OCI-LY7 (cell line): ENCODE measurements at regions not wholly inside any gene's neighbourhood (a gene's known extent, or its start where the extent isn't known, plus 50 kb on each side); places are given as distances from the start of the nearest gene placed in this dataset.

Source experiments
- BruUV-seq: library from RNA; stranded (reverse); fragments of 400-500 nt; replicated peaks from 2 replicates; lab custom pipeline; 2021; lab: Mats Ljungman, UMichigan
- CTCF ChIA-PET: fragments of 300-600 bp; sonication (Branson Sonifier 250); formaldehyde crosslinking; loops from one replicate; lab custom pipeline; 2022; ENCODE audit warnings: antibody characterized with exemption; ENCODE audit not compliant: unreplicated experiment; lab: Charles Lee
- POLR2A ChIA-PET: fragments of 300-600 bp; sonication (Branson Sonifier 250); formaldehyde crosslinking; loops from one replicate; lab custom pipeline; 2022; ENCODE audit warnings: antibody characterized with exemption; lab: Charles Lee
- DNase-seq: peaks from one replicate; pipeline ENCODE4 v3.0.0-alpha.2; 2015; ENCODE audit warnings: low spot score
- H2AFZ ChIP-seq: fragments of 200-600 bp; sonication (generic), shearing (Covaris generic); 2 replicates; pipeline ENCODE4 v1.6.1; 2014; ENCODE audit warnings: mild to moderate bottlenecking, antibody characterized with exemption, low read length, moderate library complexity
- H3K27ac ChIP-seq: fragments of 200-600 bp; sonication (generic); 2 replicates; pipeline ENCODE4 v1.5.1; 2014; ENCODE audit warnings: mixed run types, low read depth, mild to moderate bottlenecking, moderate library complexity, low read length, inconsistent platforms; ENCODE audit not compliant: poor library complexity, severe bottlenecking
- H3K36me3 ChIP-seq: fragments of 200-600 bp; sonication (generic); 2 replicates; pipeline ENCODE4 v1.6.1; 2014; ENCODE audit warnings: mild to moderate bottlenecking, antibody characterized with exemption, low read length, moderate library complexity, mixed read lengths; ENCODE audit not compliant: insufficient read depth
- H3K4me1 ChIP-seq: fragments of 200-600 bp; sonication (generic); 2 replicates; pipeline ENCODE4 v1.5.1; 2014; ENCODE audit warnings: mild to moderate bottlenecking, low read length; ENCODE audit not compliant: insufficient read depth, poor library complexity, severe bottlenecking
- H3K4me2 ChIP-seq: fragments of 200-600 bp; sonication (generic); 2 replicates; pipeline ENCODE4 v1.6.1; 2014; ENCODE audit warnings: mild to moderate bottlenecking, low read length
- H3K4me3 ChIP-seq: fragments of 200-600 bp; sonication (generic); 2 replicates; pipeline ENCODE4 v1.5.1; 2014; ENCODE audit warnings: mild to moderate bottlenecking, low read depth, low read length; ENCODE audit not compliant: poor library complexity, severe bottlenecking
- H3K79me2 ChIP-seq: fragments of 200-600 bp; sonication (generic); 2 replicates; pipeline ENCODE4 v1.6.1; 2016; ENCODE audit warnings: low read depth, mild to moderate bottlenecking, low read length, moderate library complexity, mixed read lengths; ENCODE audit not compliant: insufficient read depth
- H3K9me2 ChIP-seq: fragments of 200-600 bp; sonication (generic); 2 replicates; pipeline ENCODE4 v1.6.1; 2016; ENCODE audit warnings: mild to moderate bottlenecking, low read length, mixed read lengths; ENCODE audit not compliant: insufficient read depth
- H3K9me3 ChIP-seq: fragments of 200-600 bp; sonication (generic); 2 replicates; pipeline ENCODE4 v1.6.1; 2014; ENCODE audit warnings: mild to moderate bottlenecking, mixed run types, low read length, mixed read lengths
- H4K20me1 ChIP-seq: fragments of 200-600 bp; sonication (generic); 2 replicates; pipeline ENCODE4 v1.6.1; 2014; ENCODE audit warnings: mild to moderate bottlenecking, antibody characterized with exemption, low read length, moderate library complexity, mixed read lengths; ENCODE audit not compliant: insufficient read depth
- EZH2phosphoT487 ChIP-seq: fragments of 200-600 bp; sonication (generic); IDR thresholded peaks from 2 replicates; pipeline ENCODE4 v1.6.1; 2018; ENCODE audit warnings: low read depth, borderline replicate concordance, mild to moderate bottlenecking, mixed run types, antibody characterized with exemption, low read length, moderate library complexity, mixed read lengths
- intact Hi-C: fragments of 100-400 bp; cut with micrococcal nuclease; formaldehyde crosslinking; loops from one replicate; pipeline ENCODE4 v1.10.0; 2022; ENCODE audit not compliant: unreplicated experiment
- TF ChIP-seq, protein P1 (sequence below): fragments of 200-600 bp; sonication (generic); conservative IDR thresholded peaks from 2 replicates; pipeline ENCODE4 v1.5.1; 2014; ENCODE audit warnings: mild to moderate bottlenecking, antibody characterized with exemption, low read length, moderate library complexity, mixed read lengths

DNA sequence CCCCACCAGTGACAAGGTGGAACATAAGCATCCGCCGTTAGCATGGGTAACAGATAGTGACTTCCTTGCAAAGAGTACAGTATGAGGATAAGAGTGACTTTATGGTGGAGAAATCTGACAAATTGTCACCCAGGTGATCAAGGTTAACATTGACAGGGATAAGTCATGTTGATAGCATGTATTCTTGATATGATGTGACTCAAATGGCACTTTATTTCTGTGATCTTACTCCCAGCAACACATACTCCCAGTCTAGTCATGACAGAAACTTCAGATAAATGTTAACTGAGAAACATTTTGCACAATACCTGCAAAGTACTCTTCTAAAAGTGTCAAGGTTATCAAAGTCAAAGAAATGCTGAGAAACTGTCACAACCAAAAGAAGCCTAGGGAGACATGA lies 588.6 kb upstream of the KIF2B start:
- intact Hi-C loops, result no loop called here
- no peak overlapping the region for H3K27ac ChIP-seq
- H3K9me3 ChIP-seq, result no peaks in the 10 kb centered on the region
- H3K36me3 ChIP-seq, result no peaks in the 10 kb centered on the region
- no peak overlapping the region for H2AFZ ChIP-seq
- no peaks in the 10 kb centered on the region for H3K4me1 ChIP-seq
- ChIA-PET CTCF (no interaction called here), POLR2A (interaction anchor here (1.2 kb wide), 1 partner anchor 11 kb away, joined by 4 read pairs; no protein-coding TSS in a partner anchor)
- H3K79me2 ChIP-seq, result no peaks in the 10 kb centered on the region
- TF ChIP-seq, protein P1, sequence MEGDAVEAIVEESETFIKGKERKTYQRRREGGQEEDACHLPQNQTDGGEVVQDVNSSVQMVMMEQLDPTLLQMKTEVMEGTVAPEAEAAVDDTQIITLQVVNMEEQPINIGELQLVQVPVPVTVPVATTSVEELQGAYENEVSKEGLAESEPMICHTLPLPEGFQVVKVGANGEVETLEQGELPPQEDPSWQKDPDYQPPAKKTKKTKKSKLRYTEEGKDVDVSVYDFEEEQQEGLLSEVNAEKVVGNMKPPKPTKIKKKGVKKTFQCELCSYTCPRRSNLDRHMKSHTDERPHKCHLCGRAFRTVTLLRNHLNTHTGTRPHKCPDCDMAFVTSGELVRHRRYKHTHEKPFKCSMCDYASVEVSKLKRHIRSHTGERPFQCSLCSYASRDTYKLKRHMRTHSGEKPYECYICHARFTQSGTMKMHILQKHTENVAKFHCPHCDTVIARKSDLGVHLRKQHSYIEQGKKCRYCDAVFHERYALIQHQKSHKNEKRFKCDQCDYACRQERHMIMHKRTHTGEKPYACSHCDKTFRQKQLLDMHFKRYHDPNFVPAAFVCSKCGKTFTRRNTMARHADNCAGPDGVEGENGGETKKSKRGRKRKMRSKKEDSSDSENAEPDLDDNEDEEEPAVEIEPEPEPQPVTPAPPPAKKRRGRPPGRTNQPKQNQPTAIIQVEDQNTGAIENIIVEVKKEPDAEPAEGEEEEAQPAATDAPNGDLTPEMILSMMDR, result no peak
- no peak for TF ChIP-seq EZH2phosphoT487
- no peak overlapping the region for H3K4me3 ChIP-seq
- BruUV-seq, result no TSS peak
- DNase-seq, result no peak
- no peaks in the 10 kb centered on the region; the same call in 1 of the 2 replicates for H3K9me2 ChIP-seq
- H4K20me1 ChIP-seq, result no peaks in the 10 kb centered on the region
- H3K4me2 ChIP-seq, result no peak overlapping the region

DNA sequence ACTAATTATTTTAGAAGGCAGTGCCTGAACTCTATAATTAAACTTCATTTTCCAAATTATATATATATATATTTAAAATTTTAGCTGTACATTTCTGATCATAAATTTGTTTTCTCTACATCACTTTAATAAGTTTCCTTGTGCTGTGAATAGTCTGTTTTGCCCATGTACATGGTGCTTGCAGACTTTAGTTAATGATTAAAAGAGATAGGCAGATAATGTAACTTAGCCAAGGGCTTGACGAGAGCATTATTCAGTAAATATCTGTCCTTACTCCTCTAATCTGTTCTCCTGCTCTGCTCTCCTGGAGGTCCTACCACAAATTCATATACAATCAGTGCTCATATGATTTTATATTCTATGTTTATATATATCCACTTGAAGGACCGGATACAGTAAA lies 595.2 kb upstream of the KIF2B start:
- no peak for DNase-seq
- Histone ChIP-seq H4K20me1 (no peaks in the 10 kb centered on the region), H3K36me3 (no peaks in the 10 kb centered on the region), H3K27ac (no peak overlapping the region), H3K4me3 (no peak overlapping the region), H3K4me1 (no peaks in the 10 kb centered on the region), H3K9me3 (no peaks in the 10 kb centered on the region), H3K9me2 (no peaks in the 10 kb centered on the region), H3K79me2 (no peaks in the 10 kb centered on the region), H3K4me2 (no peak overlapping the region), H2AFZ (no peak overlapping the region)
- BruUV-seq, result no TSS peak
- TF ChIP-seq, protein P1, result no peak
- no peak for TF ChIP-seq EZH2phosphoT487
- intact Hi-C loops, result no loop called here
- POLR2A ChIA-PET, result no interaction called here
- CTCF ChIA-PET, result no interaction called here

DNA sequence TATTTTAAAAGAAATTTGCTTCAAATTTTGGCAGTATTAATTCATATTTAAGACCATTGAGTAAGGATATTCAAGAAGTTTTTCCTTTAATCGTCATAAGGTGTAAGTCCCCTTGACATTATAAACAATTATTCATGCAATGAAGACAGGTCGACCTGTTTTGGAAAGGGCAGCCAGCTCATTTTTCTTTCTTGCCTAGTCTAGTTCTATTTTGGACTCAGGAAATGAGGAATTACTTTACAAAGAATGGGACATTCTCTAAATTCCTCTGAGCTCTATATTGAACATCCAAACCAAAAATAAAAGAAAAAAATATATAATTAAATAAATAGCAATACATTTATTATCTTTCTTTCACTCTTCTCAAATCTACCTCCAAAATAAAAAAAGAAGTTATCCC lies 595.6 kb upstream of the KIF2B start:
- Histone ChIP-seq H4K20me1 (no peaks in the 10 kb centered on the region), H3K9me2 (no peaks in the 10 kb centered on the region), H3K36me3 (no peaks in the 10 kb centered on the region), H2AFZ (no peak overlapping the region), H3K4me3 (no peak overlapping the region), H3K4me1 (no peaks in the 10 kb centered on the region), H3K27ac (no peak overlapping the region), H3K4me2 (no peak overlapping the region), H3K79me2 (no peaks in the 10 kb centered on the region), H3K9me3 (no peaks in the 10 kb centered on the region)
- DNase-seq, result no peak
- no TSS peak for BruUV-seq
- intact Hi-C loops, result no loop called here
- CTCF ChIA-PET, result no interaction called here
- POLR2A ChIA-PET, result no interaction called here
- TF ChIP-seq EZH2phosphoT487, result no peak
- TF ChIP-seq, protein P1, result no peak
